CD4-positive, alpha-beta T cell (primary cell): ENCODE measurements at regions not wholly inside any gene's neighbourhood (a gene's known extent, or its start where the extent isn't known, plus 50 kb on each side); places are given as distances from the start of the nearest gene placed in this dataset.

Experiments used
- ATAC-seq: fragments of 200-7000 bp; cut with Tn5 transposase; one replicate; pipeline ENCODE4 v1.10.0; 2022; ENCODE audit warnings: mild to moderate bottlenecking; ENCODE audit not compliant: poor library complexity
- CTCF ChIA-PET: fragments of 350-600 bp; sonication (Branson Sonifier 250); formaldehyde crosslinking; loops from one replicate; lab custom pipeline; 2021; ENCODE audit warnings: antibody characterized with exemption, inconsistent platforms; lab: Charles Lee
- POLR2A ChIA-PET: fragments of 350-600 bp; sonication (Branson Sonifier 250); formaldehyde crosslinking; loops from one replicate; lab custom pipeline; 2021; ENCODE audit warnings: antibody characterized with exemption, inconsistent platforms; lab: Charles Lee
- DNase-seq, 14 experiments: peaks; one replicate each; pipeline ENCODE4 v3.0.0-alpha.2; 2013 to 2020; ENCODE audit warnings: mixed read lengths in 2 of 14
- H3K27ac ChIP-seq, 2 donors: one replicate each; pipeline versions ENCODE4 v1.5.1 to v1.7.0; 2013; ENCODE audit warnings: low read length in 2 of 2, low read depth in 1 of 2, mild to moderate bottlenecking in 1 of 2
- H3K27me3 ChIP-seq, 2 experiments: 1 replicate in 1 of 2; 2 replicates in 1 of 2; pipeline versions ENCODE4 v1.6.1 to v1.7.0; 2013; ENCODE audit warnings: low read length in 2 of 2, control low read depth in 1 of 2, mild to moderate bottlenecking in 1 of 2, moderate library complexity in 1 of 2; ENCODE audit not compliant: insufficient read depth in 2 of 2, control insufficient read depth in 1 of 2
- H3K36me3 ChIP-seq: one replicate; pipeline ENCODE4 v1.6.1; 2013; ENCODE audit warnings: low read length, control low read depth; ENCODE audit not compliant: insufficient read depth
- H3K4me1 ChIP-seq: one replicate; pipeline ENCODE4 v1.6.1; 2013; ENCODE audit warnings: low read length, control low read depth; ENCODE audit not compliant: insufficient read depth
- H3K4me3 ChIP-seq: one replicate; pipeline ENCODE4 v1.5.1; 2013; ENCODE audit warnings: mild to moderate bottlenecking, low read length, moderate library complexity
- H3K9me3 ChIP-seq, 2 experiments: 1 replicate in 1 of 2; 2 replicates in 1 of 2; pipeline versions ENCODE4 v1.6.1 to v1.7.0; 2013; ENCODE audit warnings: low read length in 2 of 2, mild to moderate bottlenecking in 2 of 2, control low read depth in 1 of 2, moderate library complexity in 1 of 2; ENCODE audit not compliant: control insufficient read depth in 1 of 2, insufficient read depth in 1 of 2
- H3K27ac Mint-ChIP-seq: one replicate; pipeline ENCODE4 v1.8.0; 2020; ENCODE audit warnings: mixed read lengths
- H3K27me3 Mint-ChIP-seq: one replicate; pipeline ENCODE4 v1.8.0; 2021; ENCODE audit warnings: mixed read lengths
- H3K36me3 Mint-ChIP-seq: one replicate; pipeline ENCODE4 v1.8.0; 2021; ENCODE audit warnings: low read depth, mixed read lengths
- H3K4me1 Mint-ChIP-seq: one replicate; pipeline ENCODE4 v1.8.0; 2021; ENCODE audit warnings: low read depth, mixed read lengths
- H3K4me3 Mint-ChIP-seq: one replicate; pipeline ENCODE4 v1.8.0; 2020; ENCODE audit warnings: mild to moderate bottlenecking, mixed read lengths
- H3K9me3 Mint-ChIP-seq: one replicate; pipeline ENCODE4 v1.8.0; 2020; ENCODE audit warnings: mixed read lengths
- CTCF ChIP-seq: fragments of 200-600 bp; IDR thresholded peaks from one replicate; pipeline ENCODE4 v1.8.0; 2022; ENCODE audit warnings: antibody characterized with exemption, mild to moderate bottlenecking
- intact Hi-C, 2 experiments: fragments of 100-400 bp; cut with DNase I in 1 of 2; cut with micrococcal nuclease in 1 of 2; formaldehyde crosslinking; loops; one replicate each; pipeline versions ENCODE4 v1.15.1 to v1.9.0; 2023 to 2025; cut with DNase I, micrococcal nuclease

- no peak for TF ChIP-seq CTCF
- Mint-ChIP-seq H3K4me3 (no peak overlapping the region), H3K27ac (no peak overlapping the region), H3K4me1 (no peaks in the 10 kb centered on the region), H3K36me3 (no peaks in the 10 kb centered on the region), H3K9me3 (peaks cover 2% of the 10 kb centered on the region), H3K27me3 (no peaks in the 10 kb centered on the region)
- H3K27ac ChIP-seq, result no peak overlapping the region
- ATAC-seq, result no peak
- no peak for DNase-seq
- no peaks in the 10 kb centered on the region for H3K4me1 ChIP-seq
- H3K36me3 ChIP-seq, result no peaks in the 10 kb centered on the region
- no peak overlapping the region for H3K4me3 ChIP-seq
- intact Hi-C loops, result no loop called here
- no peaks in the 10 kb centered on the region for H3K9me3 ChIP-seq
- no peaks in the 10 kb centered on the region for H3K27me3 ChIP-seq
- ChIA-PET POLR2A (no interaction called here), CTCF (no interaction called here)
Measured at GRCh38 chr6:146980900-146981329, 223.3 kb upstream of the STXBP5 start.

GRCh38 chr6:146981981-146982380, 222.2 kb upstream of the STXBP5 start:
- Histone ChIP-seq H3K4me3 (no peak overlapping the region), H3K27me3 (no peaks in the 10 kb centered on the region), H3K9me3 (peaks cover 0 to 3% of the 10 kb centered on the region in 2 experiments), H3K4me1 (no peaks in the 10 kb centered on the region), H3K27ac (no peak overlapping the region), H3K36me3 (no peaks in the 10 kb centered on the region)
- POLR2A ChIA-PET, result no interaction called here
- intact Hi-C loops, result no loop called here
- CTCF ChIA-PET, result interaction anchor here (0.6 kb wide), 1 partner anchor 447 kb away, joined by 4 read pairs; no protein-coding TSS in a partner anchor
- H3K27ac Mint-ChIP-seq, result no peak overlapping the region
- no peaks in the 10 kb centered on the region for H3K4me1 Mint-ChIP-seq
- no peak overlapping the region for H3K4me3 Mint-ChIP-seq
- no peak for TF ChIP-seq CTCF
- H3K27me3 Mint-ChIP-seq, result no peaks in the 10 kb centered on the region
- peaks cover 4% of the 10 kb centered on the region for H3K9me3 Mint-ChIP-seq
- no peak for DNase-seq
- no peaks in the 10 kb centered on the region for H3K36me3 Mint-ChIP-seq
- no peak for ATAC-seq

GRCh38 chr6:146984251-146984924, 219.8 kb upstream of the STXBP5 start:
- ChIA-PET POLR2A (no interaction called here), CTCF (no interaction called here)
- Mint-ChIP-seq H3K4me1 (no peaks in the 10 kb centered on the region), H3K36me3 (no peaks in the 10 kb centered on the region), H3K27me3 (no peaks in the 10 kb centered on the region), H3K4me3 (no peak overlapping the region), H3K27ac (no peak overlapping the region), H3K9me3 (peaks cover 4% of the 10 kb centered on the region)
- no peak overlapping the region for H3K27ac ChIP-seq
- no peaks in the 10 kb centered on the region for H3K36me3 ChIP-seq
- intact Hi-C loops, result no loop called here
- H3K9me3 ChIP-seq, result peaks cover 0 to 3% of the 10 kb centered on the region in 2 experiments
- no peak overlapping the region for H3K4me3 ChIP-seq
- no peaks in the 10 kb centered on the region for H3K4me1 ChIP-seq
- H3K27me3 ChIP-seq, result no peaks in the 10 kb centered on the region
- no peak for TF ChIP-seq CTCF
- ATAC-seq, result no peak
- no peak for DNase-seq
